Adrenal gland (tissue), 9 donors: ENCODE measurements at regions not wholly inside any gene's neighbourhood (a gene's known extent, or its start where the extent isn't known, plus 50 kb on each side); places are given as distances from the start of the nearest gene placed in this dataset.

Source experiments
- DNase-seq, 7 donors: peaks; one replicate each; pipeline ENCODE4 v3.0.0-alpha.2; 2019 to 2020
- H3K27ac ChIP-seq, 5 donors: fragments of 200-600 bp; sonication (generic) in 4 of 5; 1 replicate in 3 of 5; 2 replicates in 2 of 5; pipeline versions ENCODE4 v1.5.1 to v1.8.0; 2016 to 2020; ENCODE audit warnings: mild to moderate bottlenecking in 1 of 5
- H3K27me3 ChIP-seq: fragments of 200-600 bp; 2 replicates; pipeline ENCODE4 v1.8.0; 2021
- H3K36me3 ChIP-seq, 2 donors: fragments of 200-600 bp; replicated peaks in 1 of 2; 1 replicate in 1 of 2; 2 replicates in 1 of 2; pipeline versions ENCODE4 v1.5.1 to v1.8.0; 2018 to 2022
- H3K4me1 ChIP-seq, 2 donors: fragments of 200-600 bp; replicated peaks in 1 of 2; 1 replicate in 1 of 2; 2 replicates in 1 of 2; pipeline versions ENCODE4 v1.5.1 to v1.8.0; 2018 to 2021
- H3K4me3 ChIP-seq, 4 donors: fragments of 200-600 bp; sonication (generic) in 3 of 4; one replicate each; pipeline ENCODE4 v1.5.1; 2016 to 2018
- H3K9me3 ChIP-seq, 3 donors: fragments of 200-600 bp; sonication (generic) in 1 of 3; replicated peaks in 1 of 3; 1 replicate in 2 of 3; 2 replicates in 1 of 3; pipeline versions ENCODE4 v1.5.1 to v1.8.0; 2016 to 2021
- POLR2A ChIP-seq, 2 donors: fragments of 450-650 bp; IDR thresholded peaks; one replicate each; pipeline ENCODE4 v1.6.1; 2017; ENCODE audit warnings: antibody characterized with exemption in 2 of 2, mild to moderate bottlenecking in 2 of 2, moderate library complexity in 1 of 2
- WGBS, 4 donors: extraction: QIAGEN DNeasy Blood & Tissue Kit in 2 of 4; methylation state at CpG; one replicate each; pipeline versions ENCODE4 v1.1.5 to v1.1.7; 2013 to 2017; 5-methylcytosine and 5-hydroxymethylcytosine counted together
- intact Hi-C, 2 donors: fragments of 100-400 bp; cut with DNase I; formaldehyde crosslinking; loops; one replicate each; pipeline versions ENCODE4 v1.14.1 to v1.15.0; 2022 to 2023
- TF ChIP-seq, protein P1 (sequence below), 6 experiments: fragments of 450-650 bp in 4 of 6; fragments of 200-600 bp in 2 of 6; sonication (generic) in 1 of 6; IDR thresholded peaks; 1 replicate in 5 of 6; 2 replicates in 1 of 6; pipeline versions ENCODE4 v1.5.1 to v1.8.0; 2016 to 2021; ENCODE audit warnings: antibody characterized with exemption in 6 of 6, mild to moderate bottlenecking in 2 of 6, moderate library complexity in 1 of 6
- donor health status: healthy with polysubstance abuse.
- donor health status: Bipolar disorder and iron deficiency.
- donor health status: DM: yes; HTN: yes; CAD: no.
- donor health status: DM: no; HTN: no; CAD: no.
- donor health status: DM: no; HTN: no; CAD: no.

DNA sequence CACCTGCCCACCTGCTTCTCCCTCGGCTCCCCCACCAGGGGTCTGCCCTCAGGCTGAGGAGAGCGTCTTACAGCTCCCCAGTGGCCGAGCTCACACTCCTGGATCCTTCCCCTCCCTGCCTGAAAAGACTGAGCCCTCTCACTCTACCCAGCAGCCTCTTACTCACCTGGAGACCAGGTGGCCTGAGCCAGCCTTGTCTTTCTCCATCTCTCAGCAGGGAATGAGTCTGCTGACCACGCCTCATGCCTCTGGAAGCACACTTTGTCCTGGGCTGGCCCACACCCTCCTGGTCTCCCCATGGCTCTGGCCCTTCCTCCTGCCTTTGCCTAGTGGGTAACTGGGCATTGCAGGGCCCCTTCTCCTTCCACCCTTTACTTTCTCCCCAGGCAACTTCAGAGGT lies 177.2 kb downstream of the ENGASE start:
- intact Hi-C loops, result no loop called here
- H3K27me3 ChIP-seq, result peaks cover 25% of the 10 kb centered on the region
- H3K27ac ChIP-seq, result no peak overlapping the region
- DNase-seq, result no peak
- H3K36me3 ChIP-seq, result no peaks in the 10 kb centered on the region
- H3K9me3 ChIP-seq, result no peaks in the 10 kb centered on the region
- WGBS, 4 donors, result 60 to 71% (median 67%) methylated on average over 4 of the region's 4 CpGs
- H3K4me3 ChIP-seq, result no peak overlapping the region
- no peak for TF ChIP-seq POLR2A (IDR thresholded peaks at IDR 0.05)
- TF ChIP-seq, protein P1, sequence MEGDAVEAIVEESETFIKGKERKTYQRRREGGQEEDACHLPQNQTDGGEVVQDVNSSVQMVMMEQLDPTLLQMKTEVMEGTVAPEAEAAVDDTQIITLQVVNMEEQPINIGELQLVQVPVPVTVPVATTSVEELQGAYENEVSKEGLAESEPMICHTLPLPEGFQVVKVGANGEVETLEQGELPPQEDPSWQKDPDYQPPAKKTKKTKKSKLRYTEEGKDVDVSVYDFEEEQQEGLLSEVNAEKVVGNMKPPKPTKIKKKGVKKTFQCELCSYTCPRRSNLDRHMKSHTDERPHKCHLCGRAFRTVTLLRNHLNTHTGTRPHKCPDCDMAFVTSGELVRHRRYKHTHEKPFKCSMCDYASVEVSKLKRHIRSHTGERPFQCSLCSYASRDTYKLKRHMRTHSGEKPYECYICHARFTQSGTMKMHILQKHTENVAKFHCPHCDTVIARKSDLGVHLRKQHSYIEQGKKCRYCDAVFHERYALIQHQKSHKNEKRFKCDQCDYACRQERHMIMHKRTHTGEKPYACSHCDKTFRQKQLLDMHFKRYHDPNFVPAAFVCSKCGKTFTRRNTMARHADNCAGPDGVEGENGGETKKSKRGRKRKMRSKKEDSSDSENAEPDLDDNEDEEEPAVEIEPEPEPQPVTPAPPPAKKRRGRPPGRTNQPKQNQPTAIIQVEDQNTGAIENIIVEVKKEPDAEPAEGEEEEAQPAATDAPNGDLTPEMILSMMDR (IDR thresholded peaks at IDR 0.05), result no peak
- H3K4me1 ChIP-seq, result no peaks in the 10 kb centered on the region

DNA sequence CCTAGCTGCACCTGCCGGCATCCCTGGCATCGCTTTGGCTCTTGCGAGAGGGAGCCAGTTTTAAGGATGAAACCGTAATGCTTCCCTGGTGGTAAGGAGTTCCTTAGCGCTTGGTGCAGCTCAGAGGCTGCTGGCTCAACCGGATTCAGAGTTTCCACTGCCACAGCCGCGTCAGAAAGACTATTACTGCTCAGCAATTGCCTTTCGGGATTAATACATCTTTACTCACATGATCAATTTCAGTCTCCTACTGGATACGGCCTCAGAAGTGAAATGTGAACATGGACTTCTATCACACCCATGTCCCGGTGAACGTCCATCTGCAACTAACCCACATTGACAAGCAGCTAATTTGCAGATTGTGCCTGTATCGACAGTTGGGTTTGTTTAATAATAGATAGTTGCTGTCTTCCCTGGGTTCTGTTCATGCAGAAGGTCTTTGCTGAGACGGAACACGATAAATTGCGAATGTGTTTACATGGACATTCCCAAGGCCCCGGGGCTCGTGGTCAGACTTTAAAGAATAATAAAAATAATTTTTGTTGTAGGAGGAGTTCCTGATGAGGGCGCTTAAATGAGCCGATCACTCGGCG lies 175.4 kb downstream of the ENGASE start:
- H3K4me1 ChIP-seq, result no peaks in the 10 kb centered on the region
- no peaks in the 10 kb centered on the region for H3K36me3 ChIP-seq
- no peak overlapping the region for H3K4me3 ChIP-seq
- peaks cover 18% of the 10 kb centered on the region for H3K27me3 ChIP-seq
- H3K27ac ChIP-seq, result no peak overlapping the region
- WGBS, 4 donors, result 72 to 82% (median 78%) methylated on average over 22 of the region's 22 CpGs
- intact Hi-C loops, result no loop called here
- no peaks in the 10 kb centered on the region for H3K9me3 ChIP-seq
- no peak for DNase-seq
- TF ChIP-seq, protein P1 (IDR thresholded peaks at IDR 0.05), result no peak
- TF ChIP-seq POLR2A (IDR thresholded peaks at IDR 0.05), result no peak

DNA sequence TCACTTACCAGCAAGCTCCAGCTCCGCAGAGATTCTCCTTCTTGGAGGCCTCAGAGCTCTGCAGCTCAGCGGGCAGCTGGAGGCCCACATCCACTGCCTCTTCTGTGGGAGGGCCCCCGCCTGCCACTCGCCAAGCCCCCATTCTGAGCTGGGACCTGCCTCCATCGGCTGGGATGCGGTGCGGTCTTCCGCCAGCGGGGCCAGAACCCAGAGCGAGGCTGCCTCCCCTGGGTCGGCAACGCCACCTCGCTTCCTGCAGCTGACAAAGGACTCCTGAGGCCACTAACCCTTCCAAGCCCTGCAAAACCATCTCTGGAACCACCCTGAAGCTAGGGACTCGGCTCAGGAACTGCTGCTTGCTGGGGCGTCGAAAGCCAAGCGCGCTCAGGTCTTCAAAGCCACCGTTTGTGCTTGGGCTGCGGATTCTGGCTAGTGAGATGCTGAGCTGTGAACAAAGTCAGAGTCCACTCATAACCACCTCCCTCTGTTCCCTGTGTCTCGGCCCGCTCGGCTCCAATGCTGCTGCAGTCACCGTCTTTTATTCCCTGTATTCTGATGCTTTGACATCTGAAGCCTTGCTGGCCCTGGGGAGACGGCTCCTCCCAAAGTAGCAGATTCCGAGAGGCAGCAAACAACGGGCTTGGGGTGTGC lies 174.3 kb downstream of the ENGASE start:
- peaks cover 17% of the 10 kb centered on the region for H3K27me3 ChIP-seq
- DNase-seq, result no peak
- no peak overlapping the region for H3K27ac ChIP-seq
- H3K4me3 ChIP-seq, result no peak overlapping the region
- TF ChIP-seq, protein P1 (IDR thresholded peaks at IDR 0.05), result no peak
- TF ChIP-seq POLR2A (IDR thresholded peaks at IDR 0.05), result no peak
- no peaks in the 10 kb centered on the region for H3K36me3 ChIP-seq
- intact Hi-C loops, result no loop called here
- WGBS, 4 donors, result 58 to 66% (median 60%) methylated on average over 25 to 27 of the region's 27 CpGs
- H3K4me1 ChIP-seq, result no peaks in the 10 kb centered on the region
- H3K9me3 ChIP-seq, result no peaks in the 10 kb centered on the region

DNA sequence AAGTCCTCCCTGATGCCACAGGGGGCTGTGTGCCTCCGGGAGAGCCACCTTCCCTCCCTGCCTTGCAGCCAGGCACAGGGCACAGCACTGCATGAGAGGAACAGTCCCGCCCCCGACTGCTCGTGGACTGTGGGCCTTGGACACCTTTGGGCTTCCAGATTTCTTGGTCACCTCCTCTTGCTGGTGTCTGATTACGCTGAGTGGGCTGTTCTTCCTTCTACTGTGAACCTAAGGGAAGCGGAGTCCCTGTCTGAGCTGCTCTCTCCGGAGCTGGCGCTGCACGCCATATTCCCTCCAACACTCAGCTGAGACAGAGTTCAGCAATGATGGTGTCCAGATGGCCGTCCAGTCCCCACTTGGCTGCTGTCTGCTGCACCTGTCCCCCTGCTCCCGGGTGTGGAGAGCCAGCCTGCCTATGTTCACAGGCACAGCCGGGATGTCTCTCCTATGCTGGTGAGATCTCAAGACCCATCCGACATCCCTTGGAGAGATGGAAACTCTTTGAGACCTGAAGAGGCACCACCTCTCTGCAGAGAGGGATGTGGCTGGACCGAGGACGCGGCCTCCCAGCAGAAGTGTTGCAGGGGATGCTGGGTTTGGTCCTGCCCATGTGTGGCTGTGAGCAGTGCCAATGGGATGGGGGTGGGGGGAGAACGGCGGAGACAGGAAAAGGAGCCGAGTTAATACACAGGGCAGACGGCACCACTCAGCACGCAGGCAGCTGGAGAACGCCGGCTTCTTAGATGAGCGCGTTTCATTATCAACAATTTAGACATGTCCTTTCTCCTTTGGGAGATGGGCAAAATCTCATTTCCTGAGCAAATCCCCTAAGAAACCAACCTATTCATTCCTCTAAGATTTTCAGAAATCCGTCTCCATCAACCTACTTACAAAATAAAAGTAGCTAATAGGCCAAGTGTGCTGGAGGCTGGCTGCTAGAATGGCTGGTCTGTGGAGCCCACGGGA lies 171.9 kb downstream of the ENGASE start:
- Histone ChIP-seq H3K27ac (no peak overlapping the region), H3K4me3 (no peak overlapping the region), H3K27me3 (peaks cover 5% of the 10 kb centered on the region), H3K4me1 (no peaks in the 10 kb centered on the region), H3K9me3 (no peaks in the 10 kb centered on the region), H3K36me3 (no peaks in the 10 kb centered on the region)
- WGBS, 4 donors, result 62 to 78% (median 65%) methylated on average over 24 to 27 of the region's 27 CpGs
- intact Hi-C loops, result no loop called here
- no peak for DNase-seq
- no peak for TF ChIP-seq POLR2A (IDR thresholded peaks at IDR 0.05)
- TF ChIP-seq, protein P1 (IDR thresholded peaks at IDR 0.05), result no peak
